Sigmoid colon (tissue), 4 donors: ENCODE measurements at regions not wholly inside any gene's neighbourhood (a gene's known extent, or its start where the extent isn't known, plus 50 kb on each side); places are given as distances from the start of the nearest gene placed in this dataset.

Source experiments
- CTCF ChIP-seq, 4 experiments: fragments of 450-650 bp in 3 of 4; fragments of 200-600 bp in 1 of 4; IDR thresholded peaks; one replicate each; pipeline ENCODE4 v1.5.1; 2016 to 2019; ENCODE audit warnings: antibody characterized with exemption in 4 of 4, mild to moderate bottlenecking in 3 of 4, moderate library complexity in 2 of 4
- POLR2A ChIP-seq, 2 donors: fragments of 450-650 bp; IDR thresholded peaks; one replicate each; pipeline ENCODE4 v1.6.1; 2016; ENCODE audit warnings: antibody characterized with exemption in 2 of 2, mild to moderate bottlenecking in 2 of 2, moderate library complexity in 2 of 2
- POLR2AphosphoS5 ChIP-seq, 4 donors: sonication (generic); formaldehyde crosslinking; IDR thresholded peaks; one replicate each; pipeline ENCODE4 v1.6.1; 2017; ENCODE audit warnings: antibody characterized with exemption in 4 of 4

- TF ChIP-seq CTCF (IDR thresholded peaks at IDR 0.05) = no peak
- TF ChIP-seq POLR2AphosphoS5 (IDR thresholded peaks at IDR 0.05) = no peak
- TF ChIP-seq POLR2A (IDR thresholded peaks at IDR 0.05) = no peak
These were observed 497.7 kb upstream of the TYRP1 start for GRCh38 chr9:12195456-12195855.
